ENCODE measurements at regions not wholly inside any gene's neighbourhood (a gene's known extent, or its start where the extent isn't known, plus 50 kb on each side); places are given as distances from the start of the nearest gene placed in this dataset.

- TF ChIP-seq HDAC6 (IDR thresholded peaks at IDR 0.05; ENCODE audit: low read depth, low read length) (no peak), THAP9 (CRISPR knock-in tag; IDR thresholded peaks at IDR 0.05; ENCODE audit: borderline replicate concordance) (no peak), ESRRA (CRISPR knock-in tag; IDR thresholded peaks at IDR 0.05; ENCODE audit: low read depth) (no peak), HBP1 (CRISPR knock-in tag; IDR thresholded peaks at IDR 0.05; ENCODE audit: low read depth) (no peak), ZNF292 (CRISPR knock-in tag; IDR thresholded peaks at IDR 0.05; ENCODE audit: borderline replicate concordance, low read depth) (no peak), TFDP1 (CRISPR knock-in tag; IDR thresholded peaks at IDR 0.05; ENCODE audit: borderline replicate concordance) (no peak), PATZ1 (CRISPR knock-in tag; IDR thresholded peaks at IDR 0.05) (no peak), ETS1 (CRISPR knock-in tag; IDR thresholded peaks at IDR 0.05) (no peak)
Measured at GRCh38 chr2:76323381-76323780, 612.7 kb upstream of the GCFC2 start (continued).
